GM18520 (cell line): ENCODE measurements at regions not wholly inside any gene's neighbourhood (a gene's known extent, or its start where the extent isn't known, plus 50 kb on each side); places are given as distances from the start of the nearest gene placed in this dataset.
"Not testable (repeated sequence)": the region's sequence is repeated elsewhere in the genome, so short reads cannot be mapped to it uniquely, and the experiment has no call there.

Experiments
- ATAC-seq: cut with Tn5 transposase; IDR thresholded peaks from one replicate; pipeline ENCODE4 v1.9.1; 2021; ENCODE audit not compliant: unreplicated experiment

- ATAC-seq: no peak
Measured at GRCh38 chr15:96466389-96466947, 136.0 kb downstream of the NR2F2 start.

GRCh38 chr15:96468036-96468435 is 137.5 kb downstream of the NR2F2 start:
- no peak for ATAC-seq

GRCh38 chr15:96470681-96471310 is 140.3 kb downstream of the NR2F2 start:
- no peak for ATAC-seq

- ATAC-seq: no peak
Measured at GRCh38 chr15:96472681-96473080, 142.2 kb downstream of the NR2F2 start.

- no peak for ATAC-seq
Measured at GRCh38 chr15:96473556-96473955, 143.1 kb downstream of the NR2F2 start.

- ATAC-seq: no peak
Measured at GRCh38 chr15:96474231-96474664, 143.7 kb downstream of the NR2F2 start.

- ATAC-seq: no peak
Measured at GRCh38 chr15:96477227-96477626, 146.7 kb downstream of the NR2F2 start.

GRCh38 chr15:96484412-96484811 is 153.9 kb downstream of the NR2F2 start:
- not testable (repeated sequence) for ATAC-seq

- ATAC-seq: no peak
Measured at GRCh38 chr15:96484830-96485229, 154.3 kb downstream of the NR2F2 start.

GRCh38 chr15:96487245-96487644 is 156.7 kb downstream of the NR2F2 start:
- ATAC-seq: no peak

- ATAC-seq: not testable (repeated sequence)
Measured at GRCh38 chr15:96491066-96491699, 160.7 kb downstream of the NR2F2 start.

GRCh38 chr15:96491700-96492644 is 161.5 kb downstream of the NR2F2 start:
- ATAC-seq: not testable (repeated sequence)

GRCh38 chr15:96494505-96494904 is 164.0 kb downstream of the NR2F2 start:
- no peak for ATAC-seq

GRCh38 chr15:96495386-96495785 is 164.9 kb downstream of the NR2F2 start:
- no peak for ATAC-seq

GRCh38 chr15:96497951-96498350 is 167.5 kb downstream of the NR2F2 start:
- ATAC-seq: no peak

- ATAC-seq: no peak
Measured at GRCh38 chr15:96500508-96500907, 170.0 kb downstream of the NR2F2 start.

GRCh38 chr15:96501362-96501761 is 170.9 kb downstream of the NR2F2 start:
- no peak for ATAC-seq

GRCh38 chr15:96502196-96502595 is 171.7 kb downstream of the NR2F2 start:
- ATAC-seq: no peak

- no peak for ATAC-seq
Measured at GRCh38 chr15:96503276-96503675, 172.8 kb downstream of the NR2F2 start.

- no peak for ATAC-seq
Measured at GRCh38 chr15:96504371-96504770, 173.9 kb downstream of the NR2F2 start.

GRCh38 chr15:96505014-96505413 is 174.5 kb downstream of the NR2F2 start:
- no peak for ATAC-seq
